PC-3 (cell line): ENCODE measurements at regions not wholly inside any gene's neighbourhood (a gene's known extent, or its start where the extent isn't known, plus 50 kb on each side); places are given as distances from the start of the nearest gene placed in this dataset.

ENCODE experiments used
- ATAC-seq: fragments of 200-7000 bp; cut with Tn5 transposase; 2 replicates; pipeline ENCODE4 v1.9.1; 2020; ENCODE audit warnings: mild to moderate bottlenecking, moderate library complexity
- BruUV-seq: library from RNA; stranded (reverse); fragments of 400-500 nt; replicated peaks from 2 replicates; lab custom pipeline; 2021; lab: Mats Ljungman, UMichigan
- CTCF ChIA-PET: fragments of 300-600 bp; sonication (Branson Sonifier 250); formaldehyde crosslinking; loops from one replicate; lab custom pipeline; 2022; ENCODE audit warnings: antibody characterized with exemption; lab: Charles Lee
- POLR2A ChIA-PET: fragments of 300-600 bp; sonication (Branson Sonifier 250); formaldehyde crosslinking; loops from one replicate; lab custom pipeline; 2022; ENCODE audit warnings: antibody characterized with exemption; ENCODE audit not compliant: unreplicated experiment; lab: Charles Lee
- DNase-seq: peaks from one replicate; pipeline ENCODE4 v3.0.0-alpha.2; 2015
- H2AFZ ChIP-seq: fragments of 300-600 bp; sonication (generic); 2 replicates; pipeline ENCODE4 v1.6.0; 2016; ENCODE audit warnings: antibody characterized with exemption, low read length
- H3F3A ChIP-seq: fragments of 300-600 bp; sonication (generic); one replicate; pipeline ENCODE4 v1.6.0; 2017; ENCODE audit warnings: antibody characterized with exemption, low read length, control low read depth, mild to moderate bottlenecking; ENCODE audit not compliant: unreplicated experiment
- H3K27ac ChIP-seq: fragments of 300-600 bp; sonication (generic); 2 replicates; pipeline ENCODE4 v1.5.1; 2016; ENCODE audit warnings: mild to moderate bottlenecking, low read length
- H3K27me3 ChIP-seq: fragments of 300-600 bp; sonication (generic); 2 replicates; pipeline ENCODE4 v1.6.1; 2016; ENCODE audit warnings: low read length, mixed read lengths
- H3K36me3 ChIP-seq: fragments of 300-600 bp; sonication (generic); 2 replicates; pipeline ENCODE4 v1.6.1; 2016; ENCODE audit warnings: low read depth, mixed run types, low read length, mixed read lengths
- H3K4me1 ChIP-seq: fragments of 300-600 bp; sonication (generic); 2 replicates; pipeline ENCODE4 v1.5.1; 2016; ENCODE audit warnings: low read length; ENCODE audit not compliant: insufficient read depth
- H3K4me2 ChIP-seq: fragments of 300-600 bp; sonication (generic); 2 replicates; pipeline ENCODE4 v1.6.0; 2016; ENCODE audit warnings: low read length
- H3K4me3 ChIP-seq: fragments of 300-600 bp; sonication (generic); 2 replicates; pipeline ENCODE4 v1.5.1; 2016; ENCODE audit warnings: mild to moderate bottlenecking, low read length, mixed read lengths
- H3K79me2 ChIP-seq: fragments of 300-600 bp; sonication (generic); 2 replicates; pipeline ENCODE4 v1.6.1; 2017; ENCODE audit warnings: low read length, mixed read lengths
- H3K9ac ChIP-seq: fragments of 300-600 bp; sonication (generic); 2 replicates; pipeline ENCODE4 v1.6.0; 2016; ENCODE audit warnings: mild to moderate bottlenecking, low read length
- H3K9me2 ChIP-seq: fragments of 300-600 bp; sonication (generic); replicated peaks from 2 replicates; pipeline ENCODE4 v1.6.1; 2016; ENCODE audit warnings: mixed run types, low read length, mixed read lengths
- H3K9me3 ChIP-seq: fragments of 300-600 bp; sonication (generic); 2 replicates; pipeline ENCODE4 v1.6.1; 2016; ENCODE audit warnings: low read length, mixed read lengths
- H4K20me1 ChIP-seq: fragments of 300-600 bp; sonication (generic); 2 replicates; pipeline ENCODE4 v1.6.1; 2016; ENCODE audit warnings: low read length, mixed read lengths
- EZH2 ChIP-seq: fragments of 300-600 bp; sonication (generic); IDR thresholded peaks from one replicate; pipeline ENCODE4 v1.6.1; 2017; ENCODE audit warnings: antibody characterized with exemption, mild to moderate bottlenecking, low read length; ENCODE audit not compliant: unreplicated experiment
- EZH2phosphoT487 ChIP-seq: fragments of 300-600 bp; sonication (generic); IDR thresholded peaks from 2 replicates; pipeline ENCODE4 v1.6.1; 2018; ENCODE audit warnings: mild to moderate bottlenecking, antibody characterized with exemption, low read length, borderline replicate concordance
- intact Hi-C: fragments of 100-400 bp; cut with micrococcal nuclease; formaldehyde crosslinking; loops from 2 replicates; pipeline ENCODE4 v1.9.0; 2023
- TF ChIP-seq, protein P1 (sequence below): fragments of 300-600 bp; sonication (generic); conservative IDR thresholded peaks from 2 replicates; pipeline ENCODE4 v1.5.1; 2017; ENCODE audit warnings: antibody characterized with exemption, low read depth, mild to moderate bottlenecking, low read length

- Histone ChIP-seq H3K9me3 (no peaks in the 10 kb centered on the region), H3K36me3 (no peaks in the 10 kb centered on the region), H3K9me2 (no peaks in the 10 kb centered on the region), H3K4me1 (no peaks in the 10 kb centered on the region), H3K4me2 (no peak overlapping the region), H2AFZ (no peak overlapping the region), H3K4me3 (no peak overlapping the region), H3F3A (no peaks in the 10 kb centered on the region), H3K27ac (no peak overlapping the region), H3K79me2 (no peaks in the 10 kb centered on the region), H3K27me3 (peaks cover 34% of the 10 kb centered on the region), H4K20me1 (no peaks in the 10 kb centered on the region), H3K9ac (no peak overlapping the region)
- DNase-seq: no peak
- intact Hi-C loops: no loop called here
- no TSS peak for BruUV-seq
- ChIA-PET POLR2A (no interaction called here), CTCF (no interaction called here)
- TF ChIP-seq, protein P1, sequence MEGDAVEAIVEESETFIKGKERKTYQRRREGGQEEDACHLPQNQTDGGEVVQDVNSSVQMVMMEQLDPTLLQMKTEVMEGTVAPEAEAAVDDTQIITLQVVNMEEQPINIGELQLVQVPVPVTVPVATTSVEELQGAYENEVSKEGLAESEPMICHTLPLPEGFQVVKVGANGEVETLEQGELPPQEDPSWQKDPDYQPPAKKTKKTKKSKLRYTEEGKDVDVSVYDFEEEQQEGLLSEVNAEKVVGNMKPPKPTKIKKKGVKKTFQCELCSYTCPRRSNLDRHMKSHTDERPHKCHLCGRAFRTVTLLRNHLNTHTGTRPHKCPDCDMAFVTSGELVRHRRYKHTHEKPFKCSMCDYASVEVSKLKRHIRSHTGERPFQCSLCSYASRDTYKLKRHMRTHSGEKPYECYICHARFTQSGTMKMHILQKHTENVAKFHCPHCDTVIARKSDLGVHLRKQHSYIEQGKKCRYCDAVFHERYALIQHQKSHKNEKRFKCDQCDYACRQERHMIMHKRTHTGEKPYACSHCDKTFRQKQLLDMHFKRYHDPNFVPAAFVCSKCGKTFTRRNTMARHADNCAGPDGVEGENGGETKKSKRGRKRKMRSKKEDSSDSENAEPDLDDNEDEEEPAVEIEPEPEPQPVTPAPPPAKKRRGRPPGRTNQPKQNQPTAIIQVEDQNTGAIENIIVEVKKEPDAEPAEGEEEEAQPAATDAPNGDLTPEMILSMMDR: no peak
- no peak for TF ChIP-seq EZH2
- TF ChIP-seq EZH2phosphoT487: no peak
- ATAC-seq: no peak
Measured at GRCh38 chr2:175476374-175476773, 294.9 kb upstream of the ATP5MC3 start.

GRCh38 chr2:175475130-175475529 is 293.6 kb upstream of the ATP5MC3 start:
- no TSS peak for BruUV-seq
- Histone ChIP-seq H2AFZ (no peak overlapping the region), H3K79me2 (no peaks in the 10 kb centered on the region), H3K36me3 (no peaks in the 10 kb centered on the region), H3K27ac (no peak overlapping the region), H3K9me2 (no peaks in the 10 kb centered on the region), H3K4me1 (no peaks in the 10 kb centered on the region), H3K4me2 (no peak overlapping the region), H3K4me3 (no peak overlapping the region), H3K9me3 (no peaks in the 10 kb centered on the region), H4K20me1 (no peaks in the 10 kb centered on the region), H3K27me3 (peaks cover 41% of the 10 kb centered on the region), H3F3A (no peaks in the 10 kb centered on the region), H3K9ac (no peak overlapping the region)
- ChIA-PET POLR2A (no interaction called here), CTCF (no interaction called here)
- ATAC-seq: no peak
- intact Hi-C loops: no loop called here
- TF ChIP-seq EZH2 (no peak), EZH2phosphoT487 (no peak)
- TF ChIP-seq, protein P1: no peak
- no peak for DNase-seq

- no peaks in the 10 kb centered on the region for H3F3A ChIP-seq
- POLR2A ChIA-PET: no interaction called here
- H3K79me2 ChIP-seq: no peaks in the 10 kb centered on the region
- H3K9me3 ChIP-seq: no peaks in the 10 kb centered on the region
- H3K4me2 ChIP-seq: no peak overlapping the region
- TF ChIP-seq EZH2phosphoT487: no peak
- TF ChIP-seq, protein P1: no peak
- TF ChIP-seq EZH2: no peak
- no peak overlapping the region for H3K4me3 ChIP-seq
- no peak overlapping the region for H3K9ac ChIP-seq
- H3K27ac ChIP-seq: no peak overlapping the region
- DNase-seq: no peak
- no peak for ATAC-seq
- no peaks in the 10 kb centered on the region for H3K4me1 ChIP-seq
- intact Hi-C loops: no loop called here
- no peaks in the 10 kb centered on the region for H3K9me2 ChIP-seq
- CTCF ChIA-PET: no interaction called here
- H2AFZ ChIP-seq: no peak overlapping the region
- H3K27me3 ChIP-seq: peaks cover 77% of the 10 kb centered on the region
- H4K20me1 ChIP-seq: no peaks in the 10 kb centered on the region
- no peaks in the 10 kb centered on the region for H3K36me3 ChIP-seq
- no TSS peak for BruUV-seq
Measured at GRCh38 chr2:175468431-175469098, 287.1 kb upstream of the ATP5MC3 start.
